ENCODE measurements at regions not wholly inside any gene's neighbourhood (a gene's known extent, or its start where the extent isn't known, plus 50 kb on each side); places are given as distances from the start of the nearest gene placed in this dataset.

DNA sequence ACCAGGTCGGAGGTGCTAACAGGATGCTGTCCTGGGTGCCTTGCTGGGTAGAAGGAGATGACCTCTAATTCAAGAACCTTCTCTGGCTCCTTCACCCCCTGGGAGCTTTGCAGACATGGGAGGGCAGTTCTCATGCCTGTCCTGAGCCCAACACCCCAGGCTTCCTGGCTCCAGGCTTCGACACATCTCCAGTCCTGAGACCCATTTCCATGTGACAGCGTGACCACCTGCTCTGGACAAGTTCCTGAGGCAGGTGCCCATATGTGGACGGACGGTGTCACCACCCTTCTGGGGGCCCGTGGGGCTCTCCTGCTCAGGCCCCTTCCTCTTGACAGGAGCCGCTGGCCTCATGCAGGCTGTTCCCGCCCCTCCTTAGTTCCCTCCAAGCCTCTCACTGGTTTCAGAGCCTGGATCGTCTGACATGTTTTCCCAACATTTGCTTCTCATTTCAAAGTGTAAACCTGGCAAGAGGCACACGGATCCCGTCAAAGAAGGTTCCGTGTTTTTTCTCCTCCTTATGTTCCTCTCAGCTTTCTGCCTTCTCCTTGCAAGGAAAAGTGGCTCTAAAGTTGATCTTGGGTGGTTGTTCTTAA is 291.9 kb upstream of the RTL1 start:
- no peaks in the 10 kb centered on the region for H3K36me3 ChIP-seq (ENCODE audit: control insufficient read depth in 2 of 2, extremely low read depth in 1 of 2, insufficient read depth in 2 of 2, low read length in 2 of 2)
- ChIA-PET CTCF (no interaction called here), POLR2A (no interaction called here)
- BruUV-seq (replicated peaks), result no TSS peak
- H3K4me2 ChIP-seq (ENCODE audit: insufficient read depth, low read length), result no peak overlapping the region
- TF ChIP-seq MYC (IDR thresholded peaks at IDR 0.05; ENCODE audit: low read depth, low read length) (no peak), GATA2 (IDR thresholded peaks at IDR 0.05; ENCODE audit: insufficient read depth, insufficient read length, low read depth, low read length) (no peak), FOS (IDR thresholded peaks at IDR 0.05; ENCODE audit: borderline replicate concordance, insufficient read depth, low read length) (no peak), JUN (IDR thresholded peaks at IDR 0.05; ENCODE audit: borderline replicate concordance, insufficient read depth, insufficient read length, low read depth) (no peak), EZH2 (IDR thresholded peaks at IDR 0.05; ENCODE audit: borderline replicate concordance, low read depth, low read length, severe bottlenecking) (no peak), POLR2A (IDR thresholded peaks at IDR 0.05; ENCODE audit: low read depth, low read length) (no peak), POLR2AphosphoS5 (IDR thresholded peaks at IDR 0.05; ENCODE audit: insufficient read depth, low read depth, low read length) (no peak)
- TF ChIP-seq, protein P1, sequence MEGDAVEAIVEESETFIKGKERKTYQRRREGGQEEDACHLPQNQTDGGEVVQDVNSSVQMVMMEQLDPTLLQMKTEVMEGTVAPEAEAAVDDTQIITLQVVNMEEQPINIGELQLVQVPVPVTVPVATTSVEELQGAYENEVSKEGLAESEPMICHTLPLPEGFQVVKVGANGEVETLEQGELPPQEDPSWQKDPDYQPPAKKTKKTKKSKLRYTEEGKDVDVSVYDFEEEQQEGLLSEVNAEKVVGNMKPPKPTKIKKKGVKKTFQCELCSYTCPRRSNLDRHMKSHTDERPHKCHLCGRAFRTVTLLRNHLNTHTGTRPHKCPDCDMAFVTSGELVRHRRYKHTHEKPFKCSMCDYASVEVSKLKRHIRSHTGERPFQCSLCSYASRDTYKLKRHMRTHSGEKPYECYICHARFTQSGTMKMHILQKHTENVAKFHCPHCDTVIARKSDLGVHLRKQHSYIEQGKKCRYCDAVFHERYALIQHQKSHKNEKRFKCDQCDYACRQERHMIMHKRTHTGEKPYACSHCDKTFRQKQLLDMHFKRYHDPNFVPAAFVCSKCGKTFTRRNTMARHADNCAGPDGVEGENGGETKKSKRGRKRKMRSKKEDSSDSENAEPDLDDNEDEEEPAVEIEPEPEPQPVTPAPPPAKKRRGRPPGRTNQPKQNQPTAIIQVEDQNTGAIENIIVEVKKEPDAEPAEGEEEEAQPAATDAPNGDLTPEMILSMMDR (IDR thresholded peaks at IDR 0.05; ENCODE audit: extremely low read depth in 1 of 2, insufficient read depth in 1 of 2, low read depth in 1 of 2, low read length in 2 of 2), result no peak
- TF ChIP-seq, protein P2, sequence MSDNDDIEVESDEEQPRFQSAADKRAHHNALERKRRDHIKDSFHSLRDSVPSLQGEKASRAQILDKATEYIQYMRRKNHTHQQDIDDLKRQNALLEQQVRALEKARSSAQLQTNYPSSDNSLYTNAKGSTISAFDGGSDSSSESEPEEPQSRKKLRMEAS (IDR thresholded peaks at IDR 0.05; ENCODE audit: insufficient read depth, insufficient read length), result no peak
- no peak overlapping the region for H3K4me3 ChIP-seq (replicated peaks in 1 of 3; ENCODE audit: insufficient read depth in 1 of 3, low read depth in 1 of 3, low read length in 3 of 3)
- DNase-seq (ENCODE audit: low read depth, low spot score) (no peak), FAIRE-seq (no peak)
- dilution Hi-C loops (cut with MboI; ENCODE audit: extremely low pct_ligation_motif_present, low sequenced_read_pairs) (no loop called here), intact Hi-C loops (cut with micrococcal nuclease) (no loop called here)
- no peaks in the 10 kb centered on the region for H3K27me3 ChIP-seq (ENCODE audit: control insufficient read depth in 2 of 2, insufficient read depth in 2 of 2, low read length in 2 of 2)
- H3K9ac ChIP-seq (replicated peaks; ENCODE audit: extremely low read depth, insufficient read depth, low read length), result no peak overlapping the region
- H4K20me1 ChIP-seq (replicated peaks; ENCODE audit: control insufficient read depth, extremely low read depth, insufficient read depth, low read length), result no peaks in the 10 kb centered on the region
- no peaks in the 10 kb centered on the region for H3K79me2 ChIP-seq (ENCODE audit: control insufficient read depth, insufficient read depth, low read length)
- H3K9me1 ChIP-seq (replicated peaks; ENCODE audit: control insufficient read depth, extremely low read depth, insufficient read depth, low read length), result no peaks in the 10 kb centered on the region
- H3K4me1 ChIP-seq (ENCODE audit: control insufficient read depth, extremely low read depth, insufficient read depth, low read length), result no peaks in the 10 kb centered on the region
- H3K9me3 ChIP-seq (replicated peaks; ENCODE audit: control insufficient read depth, insufficient read depth, low read length), result no peaks in the 10 kb centered on the region
- no peak overlapping the region for H3K27ac ChIP-seq (ENCODE audit: insufficient read depth, low read depth, low read length)
- no peak overlapping the region for H2AFZ ChIP-seq (ENCODE audit: low read depth, low read length)

Data from endothelial cell of umbilical vein (primary cell).